ENCODE measurements at regions not wholly inside any gene's neighbourhood (a gene's known extent, or its start where the extent isn't known, plus 50 kb on each side); places are given as distances from the start of the nearest gene placed in this dataset.

GRCh38 chr14:50001999-50002925 is 109.4 kb downstream of the ARF6 start:
- TF ChIP-seq CTCF (IDR thresholded peaks at IDR 0.05) (no peak), POLR2A (IDR thresholded peaks at IDR 0.05) (no peak)
